ENCODE measurements at regions not wholly inside any gene's neighbourhood (a gene's known extent, or its start where the extent isn't known, plus 50 kb on each side); places are given as distances from the start of the nearest gene placed in this dataset.
"Not testable (repeated sequence)": the region's sequence is repeated elsewhere in the genome, so short reads cannot be mapped to it uniquely, and the experiment has no call there.

DNA sequence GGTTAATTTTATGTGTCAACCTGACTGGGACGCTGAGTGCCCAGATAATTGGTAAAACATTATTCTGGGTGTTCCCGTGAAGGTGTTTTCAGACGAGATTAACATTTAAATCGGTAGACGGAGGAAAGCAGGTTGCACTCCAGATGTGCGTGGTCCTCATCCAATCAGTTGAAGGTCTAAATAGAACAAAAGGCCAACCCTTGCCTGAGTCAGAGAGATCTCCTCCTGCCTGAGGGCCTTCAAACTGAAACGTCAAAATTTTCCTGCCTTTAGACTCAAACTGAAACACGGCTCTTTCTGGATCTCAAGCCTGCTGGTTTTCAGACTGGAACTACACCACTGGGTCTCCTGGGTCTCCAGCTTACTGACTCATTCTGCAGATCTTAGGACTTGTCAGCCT, 70.9 kb downstream of the NPIPA5 start:
- H3K4me3 Mint-ChIP-seq; POLR2A ChIA-PET; CTCF ChIA-PET; H3K27me3 Mint-ChIP-seq (ENCODE audit: low read depth); ATAC-seq; H3K36me3 Mint-ChIP-seq (ENCODE audit: low read depth); H3K9me3 Mint-ChIP-seq (ENCODE audit: insufficient read depth); H3K4me1 Mint-ChIP-seq (ENCODE audit: low read depth); H3K27ac Mint-ChIP-seq; DNase-seq: not testable (repeated sequence)

DNA sequence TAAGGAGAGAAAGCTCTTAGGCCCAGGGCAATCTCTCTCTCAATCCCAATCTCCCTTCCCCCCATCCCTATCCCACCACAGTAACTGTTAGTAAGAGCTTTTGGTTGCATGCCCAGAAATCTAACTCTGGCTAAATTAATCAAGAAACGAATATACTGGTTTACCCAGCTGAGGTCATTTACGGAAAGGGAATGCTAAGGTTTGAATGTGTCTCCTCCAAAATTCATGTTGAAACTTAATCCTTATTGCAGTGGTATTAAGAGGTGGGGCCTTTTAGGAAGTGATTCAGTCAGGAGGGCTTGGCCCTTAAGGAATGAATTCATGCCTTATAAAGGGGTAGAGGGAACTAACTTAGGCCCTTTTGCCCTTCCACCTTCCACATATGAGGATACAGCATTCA, 72.2 kb downstream of the NPIPA5 start:
- POLR2A ChIA-PET; H3K4me3 Mint-ChIP-seq; H3K36me3 Mint-ChIP-seq (ENCODE audit: low read depth); H3K4me1 Mint-ChIP-seq (ENCODE audit: low read depth); H3K9me3 Mint-ChIP-seq (ENCODE audit: insufficient read depth); CTCF ChIA-PET; DNase-seq; ATAC-seq; H3K27me3 Mint-ChIP-seq (ENCODE audit: low read depth); H3K27ac Mint-ChIP-seq: not testable (repeated sequence)

GRCh38 chr16:15303667-15304324, 74.3 kb downstream of the NPIPA5 start:
- H3K4me1 Mint-ChIP-seq (ENCODE audit: low read depth); DNase-seq; POLR2A ChIA-PET; ATAC-seq; H3K27ac Mint-ChIP-seq; H3K27me3 Mint-ChIP-seq (ENCODE audit: low read depth); H3K36me3 Mint-ChIP-seq (ENCODE audit: low read depth); H3K4me3 Mint-ChIP-seq; CTCF ChIA-PET; H3K9me3 Mint-ChIP-seq (ENCODE audit: insufficient read depth): not testable (repeated sequence)

- H3K27ac Mint-ChIP-seq; CTCF ChIA-PET; POLR2A ChIA-PET; H3K36me3 Mint-ChIP-seq (ENCODE audit: low read depth); H3K27me3 Mint-ChIP-seq (ENCODE audit: low read depth); ATAC-seq; H3K4me3 Mint-ChIP-seq; H3K4me1 Mint-ChIP-seq (ENCODE audit: low read depth); H3K9me3 Mint-ChIP-seq (ENCODE audit: insufficient read depth); DNase-seq: not testable (repeated sequence)
Observed at GRCh38 chr16:15297104-15297503, 81.0 kb downstream of the NPIPA5 start.

GRCh38 chr16:15274796-15275195, 103.3 kb downstream of the NPIPA5 start:
- DNase-seq; H3K36me3 Mint-ChIP-seq (ENCODE audit: low read depth); H3K27me3 Mint-ChIP-seq (ENCODE audit: low read depth); H3K27ac Mint-ChIP-seq; H3K4me3 Mint-ChIP-seq; H3K4me1 Mint-ChIP-seq (ENCODE audit: low read depth); CTCF ChIA-PET; H3K9me3 Mint-ChIP-seq (ENCODE audit: insufficient read depth); ATAC-seq; POLR2A ChIA-PET: not testable (repeated sequence)

- DNase-seq; H3K27ac Mint-ChIP-seq; H3K27me3 Mint-ChIP-seq (ENCODE audit: low read depth); H3K36me3 Mint-ChIP-seq (ENCODE audit: low read depth); POLR2A ChIA-PET; CTCF ChIA-PET; H3K4me1 Mint-ChIP-seq (ENCODE audit: low read depth); ATAC-seq; H3K9me3 Mint-ChIP-seq (ENCODE audit: insufficient read depth); H3K4me3 Mint-ChIP-seq: not testable (repeated sequence)
Observed at GRCh38 chr16:15273964-15274363, 104.1 kb downstream of the NPIPA5 start.

DNA sequence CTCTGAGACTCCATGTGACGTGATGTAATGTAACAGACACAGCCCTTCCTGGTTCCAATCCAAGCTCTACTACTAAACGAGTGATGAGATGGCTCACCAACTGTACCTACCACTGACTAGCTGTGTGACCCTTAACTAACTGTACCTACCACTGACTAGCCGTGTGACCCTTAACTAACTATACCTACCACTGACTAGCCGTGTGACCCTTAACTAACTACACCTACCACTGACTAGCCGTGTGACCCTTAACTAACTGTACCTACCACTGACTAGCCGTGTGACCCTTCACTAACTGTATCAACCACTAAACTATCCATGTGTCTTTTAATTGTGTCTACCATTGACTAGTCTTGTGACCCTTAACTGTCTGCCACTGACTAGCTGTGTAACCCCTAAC, 111.2 kb downstream of the NPIPA5 start:
- POLR2A ChIA-PET; H3K27me3 Mint-ChIP-seq (ENCODE audit: low read depth); DNase-seq; H3K9me3 Mint-ChIP-seq (ENCODE audit: insufficient read depth); H3K4me3 Mint-ChIP-seq; H3K4me1 Mint-ChIP-seq (ENCODE audit: low read depth); ATAC-seq; H3K27ac Mint-ChIP-seq; CTCF ChIA-PET; H3K36me3 Mint-ChIP-seq (ENCODE audit: low read depth): not testable (repeated sequence)

DNA sequence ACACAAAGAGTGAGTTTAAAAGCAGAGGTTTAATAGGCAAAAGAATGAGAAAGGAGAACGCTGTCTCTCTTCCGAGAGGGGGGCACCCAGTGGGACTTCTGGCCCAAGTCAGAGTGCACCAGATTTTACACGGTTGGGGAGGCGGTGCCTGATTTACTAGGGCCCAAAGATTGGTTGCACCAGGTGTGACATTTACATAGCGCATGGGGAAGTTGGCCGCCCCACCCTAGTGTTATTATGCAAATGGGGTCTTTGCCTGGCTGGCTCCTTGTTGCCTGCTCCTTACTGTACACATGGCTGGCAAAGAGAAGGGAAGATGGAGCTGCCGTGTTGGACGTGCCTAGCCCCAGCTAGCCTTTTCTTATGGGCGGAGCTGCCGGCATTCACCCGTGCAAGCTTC, 115.9 kb downstream of the NPIPA5 start:
- H3K36me3 Mint-ChIP-seq (ENCODE audit: low read depth); H3K4me3 Mint-ChIP-seq; DNase-seq; CTCF ChIA-PET; H3K9me3 Mint-ChIP-seq (ENCODE audit: insufficient read depth); H3K27me3 Mint-ChIP-seq (ENCODE audit: low read depth); ATAC-seq; H3K27ac Mint-ChIP-seq; POLR2A ChIA-PET; H3K4me1 Mint-ChIP-seq (ENCODE audit: low read depth): not testable (repeated sequence)

DNA sequence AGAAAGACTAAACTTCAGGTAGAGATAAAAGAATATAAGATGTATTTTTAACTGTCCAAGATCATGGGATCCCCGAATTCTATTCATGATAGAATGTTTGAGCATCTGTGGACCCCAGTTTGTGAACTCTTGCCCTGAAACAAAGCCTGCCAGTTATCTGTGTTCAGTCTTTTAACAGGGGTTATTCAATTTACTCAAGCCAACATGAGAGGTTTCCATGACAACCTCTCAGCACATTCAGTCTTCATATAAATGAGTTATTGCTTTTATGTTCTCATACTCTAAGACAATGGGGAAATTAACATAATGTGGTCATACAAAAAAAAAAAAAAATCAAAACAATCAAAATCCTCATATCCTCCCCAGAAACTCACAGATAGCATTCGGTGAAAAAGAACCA, 130.1 kb downstream of the NPIPA5 start:
- H3K9me3 Mint-ChIP-seq (ENCODE audit: insufficient read depth); CTCF ChIA-PET: not testable (repeated sequence)

GRCh38 chr16:15236674-15237323, 141.3 kb downstream of the NPIPA5 start:
- H3K9me3 Mint-ChIP-seq (ENCODE audit: insufficient read depth); H3K27me3 Mint-ChIP-seq (ENCODE audit: low read depth); H3K27ac Mint-ChIP-seq; CTCF ChIA-PET; ATAC-seq; POLR2A ChIA-PET; H3K4me1 Mint-ChIP-seq (ENCODE audit: low read depth); DNase-seq; H3K4me3 Mint-ChIP-seq; H3K36me3 Mint-ChIP-seq (ENCODE audit: low read depth): not testable (repeated sequence)

More for the DNA sequence above, 130.1 kb downstream of the NPIPA5 start:
- H3K36me3 Mint-ChIP-seq (ENCODE audit: low read depth); H3K27ac Mint-ChIP-seq; H3K27me3 Mint-ChIP-seq (ENCODE audit: low read depth); H3K4me1 Mint-ChIP-seq (ENCODE audit: low read depth); POLR2A ChIA-PET; ATAC-seq; H3K4me3 Mint-ChIP-seq; DNase-seq: not testable (repeated sequence)

DNA sequence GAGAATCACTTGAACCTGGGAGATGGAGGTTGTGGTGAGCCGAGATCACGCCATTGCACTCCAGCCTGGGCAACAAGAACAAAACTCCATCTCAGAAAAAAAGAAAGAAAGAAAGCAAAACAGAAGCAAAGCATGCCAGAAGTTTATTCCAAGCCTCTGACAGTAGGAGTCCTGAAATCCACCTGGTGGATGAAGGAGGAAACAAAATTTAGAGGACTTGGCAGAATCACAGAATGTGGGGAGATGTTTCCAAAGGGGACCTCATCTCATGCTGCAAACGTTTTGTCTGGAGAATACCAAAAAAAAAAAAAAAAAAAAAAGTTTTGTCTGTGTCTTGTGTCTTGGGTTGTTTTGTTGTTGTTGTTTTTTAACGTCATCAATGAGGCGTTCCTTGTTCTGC, 141.1 kb upstream of the RRN3 start:
- H3K27me3 Mint-ChIP-seq (ENCODE audit: low read depth); POLR2A ChIA-PET; H3K27ac Mint-ChIP-seq; ATAC-seq; DNase-seq; H3K9me3 Mint-ChIP-seq (ENCODE audit: insufficient read depth); CTCF ChIA-PET; H3K4me3 Mint-ChIP-seq; H3K4me1 Mint-ChIP-seq (ENCODE audit: low read depth); H3K36me3 Mint-ChIP-seq (ENCODE audit: low read depth): not testable (repeated sequence)

- H3K36me3 Mint-ChIP-seq (ENCODE audit: low read depth); H3K4me3 Mint-ChIP-seq; ATAC-seq; H3K27me3 Mint-ChIP-seq (ENCODE audit: low read depth); H3K9me3 Mint-ChIP-seq (ENCODE audit: insufficient read depth); H3K4me1 Mint-ChIP-seq (ENCODE audit: low read depth); CTCF ChIA-PET; DNase-seq; POLR2A ChIA-PET; H3K27ac Mint-ChIP-seq: not testable (repeated sequence)
Observed at GRCh38 chr16:15234702-15235101, 140.6 kb upstream of the RRN3 start.

- H3K36me3 Mint-ChIP-seq (ENCODE audit: low read depth); H3K9me3 Mint-ChIP-seq (ENCODE audit: insufficient read depth); DNase-seq; H3K27me3 Mint-ChIP-seq (ENCODE audit: low read depth); H3K4me3 Mint-ChIP-seq; CTCF ChIA-PET; ATAC-seq; H3K27ac Mint-ChIP-seq; POLR2A ChIA-PET; H3K4me1 Mint-ChIP-seq (ENCODE audit: low read depth): not testable (repeated sequence)
Observed at GRCh38 chr16:15230432-15230831, 136.4 kb upstream of the RRN3 start.

Data from activated CD8-positive, alpha-beta T cell treated with anti-CD3 and anti-CD28 coated beads, Interleukin-2, amount 10 ng/mL, durations not matched to agents 7 days and 5 days (primary cell).